K562 (cell line): ENCODE measurements at regions not wholly inside any gene's neighbourhood (a gene's known extent, or its start where the extent isn't known, plus 50 kb on each side); places are given as distances from the start of the nearest gene placed in this dataset.
A peak's percentile ranks its signal among the peaks of the same experiment; 100 is the strongest.

Experiments used
- ATAC-seq: fragments of 200-7000 bp; cut with Tn5 transposase; 3 replicates; pipeline ENCODE4 v1.9.1; 2020; ENCODE audit warnings: moderate library complexity
- BruUV-seq: library from RNA; stranded (reverse); fragments of 400-500 nt; replicated peaks from 2 replicates; lab custom pipeline; 2021; lab: Mats Ljungman, UMichigan
- CTCF ChIA-PET: fragments of 300-600 bp; formaldehyde crosslinking; extraction: SDS; loops from one replicate; lab custom pipeline; 2021; ENCODE audit warnings: low intra/inter-chr PET ratio; lab: Yijun Ruan, JAX
- POLR2A ChIA-PET: fragments of 300-600, 350-650 bp; sonication (Branson Sonifier 250); formaldehyde crosslinking; extraction: SDS; loops from one replicate; lab custom pipeline; 2021; ENCODE audit warnings: antibody characterized with exemption, inconsistent platforms; lab: Yijun Ruan, JAX
- DNase-seq, 4 experiments: peaks; one replicate each; pipeline versions ENCODE4 v3.0.0 to v3.0.0-alpha.2; 2011 to 2018; ENCODE audit warnings: low spot score in 3 of 4, mixed read lengths in 3 of 4; ENCODE audit errors: extremely low read depth in 1 of 4
- FAIRE-seq: peaks from 2 replicates; lab custom pipeline; 2011; peaks lifted over from hg19 to GRCh38; lab: Jason Lieb, UNC
- H2AFZ ChIP-seq: 2 replicates; pipeline ENCODE4 v1.6.0; 2011; ENCODE audit warnings: low read depth, low read length, control low read depth, inconsistent platforms
- H3K27ac ChIP-seq: fragments of 200-600 bp; 3 replicates; pipeline ENCODE4 v1.8.0; 2011; ENCODE audit warnings: low read depth, mild to moderate bottlenecking, control low read depth, inconsistent platforms, low read length, moderate library complexity, mixed read lengths; ENCODE audit errors: extremely low read depth
- H3K27me3 ChIP-seq, 2 experiments: fragments of 300-600 bp in 1 of 2; 2 replicates in 1 of 2; 3 replicates in 1 of 2; pipeline versions ENCODE4 v1.6.0 to v1.8.0; 2011; ENCODE audit warnings: inconsistent platforms in 2 of 2, low read length in 2 of 2, mild to moderate bottlenecking in 1 of 2, mixed read lengths in 1 of 2, moderate library complexity in 1 of 2; ENCODE audit not compliant: control insufficient read depth in 2 of 2, insufficient read depth in 2 of 2
- H3K36me3 ChIP-seq: fragments of 300-600 bp; 3 replicates; pipeline ENCODE4 v1.8.0; 2011; ENCODE audit warnings: mild to moderate bottlenecking, low read length, inconsistent platforms; ENCODE audit not compliant: control insufficient read depth, insufficient read depth
- H3K4me1 ChIP-seq, 2 experiments: fragments of 200-600 bp in 1 of 2; replicated peaks in 1 of 2; 2 replicates in 1 of 2; 3 replicates in 1 of 2; pipeline versions ENCODE4 v1.5.1 to v1.8.0; 2011; ENCODE audit warnings: inconsistent platforms in 2 of 2, low read length in 2 of 2, mild to moderate bottlenecking in 1 of 2, mixed read lengths in 1 of 2, moderate library complexity in 1 of 2; ENCODE audit not compliant: control insufficient read depth in 2 of 2, insufficient read depth in 2 of 2
- H3K4me2 ChIP-seq: 2 replicates; pipeline ENCODE4 v1.6.1; 2011; ENCODE audit warnings: low read length, control low read depth, inconsistent platforms, mixed read lengths; ENCODE audit not compliant: insufficient read depth
- H3K4me3 ChIP-seq: fragments of 200-600 bp; sonication (generic), shearing (Covaris generic); 2 replicates; pipeline ENCODE4 v1.5.1; 2016; ENCODE audit warnings: control low read depth, inconsistent platforms
- H3K79me2 ChIP-seq: fragments of 200-600 bp; 3 replicates; pipeline ENCODE4 v1.8.0; 2011; ENCODE audit warnings: low read length, inconsistent platforms; ENCODE audit not compliant: control insufficient read depth, insufficient read depth
- H3K9ac ChIP-seq, 2 experiments: 2 replicates each; pipeline versions ENCODE4 v1.6.0 to v1.6.1; 2011; ENCODE audit warnings: low read depth in 2 of 2, low read length in 2 of 2, control low read depth in 1 of 2, inconsistent platforms in 1 of 2, mild to moderate bottlenecking in 1 of 2, mixed read lengths in 1 of 2; ENCODE audit not compliant: insufficient read depth in 1 of 2
- H3K9me1 ChIP-seq: one replicate; pipeline ENCODE4 v1.6.0; 2011; ENCODE audit warnings: inconsistent platforms, mild to moderate bottlenecking, low read length, moderate library complexity; ENCODE audit not compliant: control insufficient read depth, insufficient read depth
- H3K9me3 ChIP-seq: replicated peaks from 2 replicates; pipeline ENCODE4 v1.5.1; 2011; ENCODE audit warnings: low read depth, low read length, inconsistent platforms; ENCODE audit not compliant: control insufficient read depth, insufficient read depth
- H4K20me1 ChIP-seq: replicated peaks from 2 replicates; pipeline ENCODE4 v1.6.1; 2011; ENCODE audit warnings: low read length, inconsistent platforms, mixed read lengths; ENCODE audit not compliant: control insufficient read depth, insufficient read depth
- BCOR ChIP-seq: fragments of 450-650 bp; IDR thresholded peaks from 2 replicates; pipeline ENCODE4 v1.6.1; 2016
- CBFA2T3 ChIP-seq: fragments of 450-650 bp; IDR thresholded peaks from 2 replicates; pipeline ENCODE4 v1.6.1; 2017
- CCAR2 ChIP-seq: fragments of 200-400 bp; formaldehyde crosslinking; IDR thresholded peaks from 2 replicates; pipeline ENCODE4 v1.6.1; 2017; ENCODE audit warnings: mild to moderate bottlenecking, low read depth, low read length
- CREM ChIP-seq: IDR thresholded peaks from 2 replicates; pipeline ENCODE4 v1.6.1; 2014; ENCODE audit warnings: antibody characterized with exemption, low read depth
- FOXK2 ChIP-seq, 2 experiments: fragments of 450-650 bp; IDR thresholded peaks in 1 of 2; conservative IDR thresholded peaks in 1 of 2; 2 replicates each; pipeline ENCODE4 v1.6.1; 2016; ENCODE audit warnings: low read depth in 2 of 2, mild to moderate bottlenecking in 1 of 2
- HDAC2 ChIP-seq: fragments of 450-650 bp; IDR thresholded peaks from 2 replicates; pipeline ENCODE4 v1.6.1; 2016; ENCODE audit warnings: mild to moderate bottlenecking
- KDM1A ChIP-seq, 2 experiments: fragments of 450-650 bp; IDR thresholded peaks; 2 replicates each; pipeline ENCODE4 v1.6.1; 2016; ENCODE audit warnings: mild to moderate bottlenecking in 2 of 2
- RBM25 ChIP-seq: fragments of 200-400 bp; formaldehyde crosslinking; IDR thresholded peaks from 2 replicates; pipeline ENCODE4 v1.6.1; 2018; ENCODE audit warnings: low read length, low read depth, moderate library complexity; ENCODE audit not compliant: severe bottlenecking
- RCOR1 ChIP-seq, 2 experiments: IDR thresholded peaks; 2 replicates each; pipeline ENCODE4 v1.6.1; 2012; ENCODE audit warnings: low read depth in 2 of 2, low read length in 2 of 2, borderline replicate concordance in 1 of 2, improper control_type of control experiment in 1 of 2
- WGBS: fragments of 100-300 bp; shearing (Covaris generic); methylation state at CpG from one replicate; pipeline ENCODE4 v1.1.6; 2016; ENCODE audit warnings: low coverage, mixed read lengths; ENCODE audit not compliant: insufficient coverage; ENCODE audit errors: missing lambda C conversion rate; 5-methylcytosine and 5-hydroxymethylcytosine counted together
- in situ Hi-C: fragments of 300-500 bp; cut with MboI; formaldehyde crosslinking; loops from 4 replicates; pipeline ENCODE4 v1.15.0; 2018; ENCODE audit warnings: inconsistent platforms, mixed read lengths
- intact Hi-C: fragments of 100-400 bp; cut with micrococcal nuclease; formaldehyde crosslinking; loops from 2 replicates; pipeline ENCODE4 v1.14.2; 2022
- TF ChIP-seq, protein P1 (sequence below), 2 experiments: IDR thresholded peaks in 1 of 2; conservative IDR thresholded peaks in 1 of 2; 2 replicates each; pipeline ENCODE4 v1.6.1; 2016; ENCODE audit warnings: low read depth in 2 of 2, mild to moderate bottlenecking in 1 of 2, missing compliant biosample characterization in 1 of 2, missing genetic modification characterization in 1 of 2, moderate library complexity in 1 of 2
- TF ChIP-seq, protein P2 (sequence below): fragments of 250-450 bp; sonication (Bioruptor Pico); IDR thresholded peaks from 2 replicates; pipeline ENCODE4 v1.5.0; 2021
- TF ChIP-seq, protein P3 (sequence below): fragments of 450-650 bp; formaldehyde crosslinking; IDR thresholded peaks from 2 replicates; pipeline ENCODE4 v1.4.0; 2022; ENCODE audit warnings: mild to moderate bottlenecking, moderate library complexity
- TF ChIP-seq, protein P4 (sequence below): fragments of 250-450 bp; sonication (Bioruptor Pico); IDR thresholded peaks from 2 replicates; pipeline ENCODE4 v1.4.0; 2020; ENCODE audit warnings: borderline replicate concordance

DNA sequence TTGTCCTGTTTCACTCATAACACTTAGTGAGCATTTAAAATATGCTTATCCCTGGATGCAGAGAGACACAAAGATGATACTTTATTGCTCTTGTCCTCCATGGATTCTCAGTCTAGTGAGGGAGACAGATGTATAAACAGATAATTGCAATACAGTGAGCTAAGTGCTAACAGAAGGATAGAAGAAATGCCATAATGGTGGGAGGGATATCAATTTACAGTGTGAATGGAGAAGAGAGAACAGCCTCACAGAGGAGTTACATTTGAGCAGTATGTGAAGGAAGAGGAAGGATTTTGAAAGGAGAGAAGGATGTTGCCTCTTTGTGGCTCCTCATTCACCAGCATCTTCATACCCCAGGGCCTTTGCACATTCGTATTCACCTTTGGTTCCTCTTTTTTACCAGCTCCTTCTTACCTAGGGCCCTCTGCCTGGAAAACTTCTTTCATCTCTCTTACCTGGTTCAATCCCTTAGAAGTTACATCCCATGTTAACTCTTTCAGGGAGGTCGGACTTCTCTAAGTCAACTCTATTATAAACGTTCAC, 341.7 kb downstream of the PRL start:
- Histone ChIP-seq H3K27me3 (no peaks in the 10 kb centered on the region), H3K36me3 (no peaks in the 10 kb centered on the region), H3K9ac (no peak overlapping the region), H3K4me3 (no peak overlapping the region), H2AFZ (no peak overlapping the region), H3K4me2 (no peak overlapping the region), H3K9me1 (no peaks in the 10 kb centered on the region), H4K20me1 (no peaks in the 10 kb centered on the region), H3K9me3 (no peaks in the 10 kb centered on the region), H3K4me1 (peaks cover 12 to 13% of the 10 kb centered on the region in 2 experiments), H3K79me2 (no peaks in the 10 kb centered on the region), H3K27ac (no peak overlapping the region)
- peak; percentile 100 for TF ChIP-seq RBM25
- TF ChIP-seq BCOR = peak; percentile 77
- TF ChIP-seq HDAC2 = peak; percentile 42; the same call in 1 of the 2 replicates
- TF ChIP-seq, protein P1, sequence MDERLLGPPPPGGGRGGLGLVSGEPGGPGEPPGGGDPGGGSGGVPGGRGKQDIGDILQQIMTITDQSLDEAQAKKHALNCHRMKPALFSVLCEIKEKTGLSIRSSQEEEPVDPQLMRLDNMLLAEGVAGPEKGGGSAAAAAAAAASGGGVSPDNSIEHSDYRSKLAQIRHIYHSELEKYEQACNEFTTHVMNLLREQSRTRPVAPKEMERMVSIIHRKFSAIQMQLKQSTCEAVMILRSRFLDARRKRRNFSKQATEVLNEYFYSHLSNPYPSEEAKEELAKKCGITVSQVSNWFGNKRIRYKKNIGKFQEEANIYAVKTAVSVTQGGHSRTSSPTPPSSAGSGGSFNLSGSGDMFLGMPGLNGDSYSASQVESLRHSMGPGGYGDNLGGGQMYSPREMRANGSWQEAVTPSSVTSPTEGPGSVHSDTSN (CRISPR knock-in tag; IDR thresholded peaks at IDR 0.05; ENCODE audit: low read depth) = no peak
- TF ChIP-seq, protein P1 (tag; conservative IDR thresholded peaks at IDR 0.05; ENCODE audit: low read depth) = no peak
- TF ChIP-seq, protein P2, sequence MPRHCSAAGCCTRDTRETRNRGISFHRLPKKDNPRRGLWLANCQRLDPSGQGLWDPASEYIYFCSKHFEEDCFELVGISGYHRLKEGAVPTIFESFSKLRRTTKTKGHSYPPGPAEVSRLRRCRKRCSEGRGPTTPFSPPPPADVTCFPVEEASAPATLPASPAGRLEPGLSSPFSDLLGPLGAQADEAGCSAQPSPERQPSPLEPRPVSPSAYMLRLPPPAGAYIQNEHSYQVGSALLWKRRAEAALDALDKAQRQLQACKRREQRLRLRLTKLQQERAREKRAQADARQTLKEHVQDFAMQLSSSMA (CRISPR knock-in tag) = no peak
- TF ChIP-seq, protein P3, sequence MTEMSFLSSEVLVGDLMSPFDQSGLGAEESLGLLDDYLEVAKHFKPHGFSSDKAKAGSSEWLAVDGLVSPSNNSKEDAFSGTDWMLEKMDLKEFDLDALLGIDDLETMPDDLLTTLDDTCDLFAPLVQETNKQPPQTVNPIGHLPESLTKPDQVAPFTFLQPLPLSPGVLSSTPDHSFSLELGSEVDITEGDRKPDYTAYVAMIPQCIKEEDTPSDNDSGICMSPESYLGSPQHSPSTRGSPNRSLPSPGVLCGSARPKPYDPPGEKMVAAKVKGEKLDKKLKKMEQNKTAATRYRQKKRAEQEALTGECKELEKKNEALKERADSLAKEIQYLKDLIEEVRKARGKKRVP (CRISPR knock-in tag) = no peak
- TF ChIP-seq, protein P4, sequence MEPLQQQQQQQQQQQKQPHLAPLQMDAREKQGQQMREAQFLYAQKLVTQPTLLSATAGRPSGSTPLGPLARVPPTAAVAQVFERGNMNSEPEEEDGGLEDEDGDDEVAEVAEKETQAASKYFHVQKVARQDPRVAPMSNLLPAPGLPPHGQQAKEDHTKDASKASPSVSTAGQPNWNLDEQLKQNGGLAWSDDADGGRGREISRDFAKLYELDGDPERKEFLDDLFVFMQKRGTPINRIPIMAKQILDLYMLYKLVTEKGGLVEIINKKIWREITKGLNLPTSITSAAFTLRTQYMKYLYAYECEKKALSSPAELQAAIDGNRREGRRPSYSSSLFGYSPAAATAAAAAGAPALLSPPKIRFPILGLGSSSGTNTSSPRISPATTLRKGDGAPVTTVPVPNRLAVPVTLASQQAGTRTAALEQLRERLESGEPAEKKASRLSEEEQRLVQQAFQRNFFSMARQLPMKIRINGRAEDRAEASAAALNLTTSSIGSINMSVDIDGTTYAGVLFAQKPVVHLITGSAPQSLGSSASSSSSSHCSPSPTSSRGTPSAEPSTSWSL = no peak
- TF ChIP-seq CCAR2 = no peak
- TF ChIP-seq KDM1A (IDR thresholded peaks at IDR 0.05) = peak; percentile 45 to 50; a peak in 2 of 4 replicates
- 0 out of 4 replicates have a peak, but pooled peaks of 1 of the 2 experiments have one; percentile 18 for TF ChIP-seq RCOR1 (IDR thresholded peaks at IDR 0.05; ENCODE audit: borderline replicate concordance in 1 of 2, low read depth in 2 of 2, low read length in 2 of 2)
- no peak for TF ChIP-seq CREM
- peak; percentile 21; the same call in 1 of the 2 replicates for TF ChIP-seq CBFA2T3
- TF ChIP-seq FOXK2 (conservative IDR thresholded peaks at IDR 0.05 in 1 of 2, IDR thresholded peaks at IDR 0.05 in 1 of 2; ENCODE audit: low read depth in 2 of 2) = no peak
- ATAC-seq = no peak
- no peak for DNase-seq
- intact Hi-C loops = no loop called here
- FAIRE-seq = no peak
- in situ Hi-C loops = no loop called here
- POLR2A ChIA-PET = interaction anchor here (0.7 kb wide), 1 partner anchor 236 kb away, joined by 3 read pairs; no protein-coding TSS in a partner anchor
- no TSS peak for BruUV-seq
- 26% methylated on average over 3 of the region's 3 CpGs for WGBS
- CTCF ChIA-PET = no interaction called here
